GM21576 (cell line): ENCODE measurements at regions not wholly inside any gene's neighbourhood (a gene's known extent, or its start where the extent isn't known, plus 50 kb on each side); places are given as distances from the start of the nearest gene placed in this dataset.

ENCODE experiments used
- ATAC-seq: cut with Tn5 transposase; IDR thresholded peaks from one replicate; pipeline ENCODE4 v1.9.1; 2021; ENCODE audit warnings: mild to moderate bottlenecking, moderate library complexity; ENCODE audit not compliant: unreplicated experiment

GRCh38 chr7:156116514-156117215, 304.4 kb upstream of the SHH start:
- no peak for ATAC-seq

- no peak for ATAC-seq
Observed at GRCh38 chr7:156115582-156115981, 303.3 kb upstream of the SHH start.

- ATAC-seq, result no peak
Observed at GRCh38 chr7:156113731-156114130, 301.5 kb upstream of the SHH start.

GRCh38 chr7:156109988-156110387, 297.7 kb upstream of the SHH start:
- no peak for ATAC-seq

GRCh38 chr7:156109076-156109475, 296.8 kb upstream of the SHH start:
- ATAC-seq, result no peak

GRCh38 chr7:156107957-156108356, 295.7 kb upstream of the SHH start:
- no peak for ATAC-seq

GRCh38 chr7:156106107-156106426, 293.8 kb upstream of the SHH start:
- ATAC-seq, result no peak

- no peak for ATAC-seq
Observed at GRCh38 chr7:156105337-156106106, 293.3 kb upstream of the SHH start.

GRCh38 chr7:156104501-156105336, 292.5 kb upstream of the SHH start:
- ATAC-seq, result no peak

GRCh38 chr7:156102267-156102666, 290.0 kb upstream of the SHH start:
- ATAC-seq, result no peak

- ATAC-seq, result no peak
Observed at GRCh38 chr7:156101355-156101754, 289.1 kb upstream of the SHH start.

GRCh38 chr7:156100086-156100485, 287.8 kb upstream of the SHH start:
- ATAC-seq, result no peak

- ATAC-seq, result no peak
Observed at GRCh38 chr7:156099085-156099484, 286.8 kb upstream of the SHH start.

- no peak for ATAC-seq
Observed at GRCh38 chr7:156096771-156097538, 284.7 kb upstream of the SHH start.

- ATAC-seq, result no peak
Observed at GRCh38 chr7:156095908-156096539, 283.8 kb upstream of the SHH start.

GRCh38 chr7:156094350-156095146, 282.3 kb upstream of the SHH start:
- ATAC-seq, result no peak

- ATAC-seq, result no peak
Observed at GRCh38 chr7:156092307-156092706, 280.0 kb upstream of the SHH start.

GRCh38 chr7:156091519-156092080, 279.3 kb upstream of the SHH start:
- ATAC-seq, result no peak

GRCh38 chr7:156090988-156091387, 278.7 kb upstream of the SHH start:
- no peak for ATAC-seq
